HEK293 (cell line): ENCODE measurements at regions not wholly inside any gene's neighbourhood (a gene's known extent, or its start where the extent isn't known, plus 50 kb on each side); places are given as distances from the start of the nearest gene placed in this dataset.

Experiments
- CTCF ChIA-PET: fragments of 350-600 bp; formaldehyde crosslinking; extraction: SDS; loops from one replicate; lab custom pipeline; 2021; ENCODE audit warnings: antibody characterized with exemption; lab: Yijun Ruan, JAX
- POLR2A ChIA-PET: fragments of 300-600 bp; formaldehyde crosslinking; extraction: SDS; loops from one replicate; lab custom pipeline; 2020; ENCODE audit warnings: antibody characterized with exemption, inconsistent platforms; lab: Yijun Ruan, JAX
- H3K27ac ChIP-seq: fragments of 200-500 bp; sonication (Bioruptor generic); 2 replicates; pipeline ENCODE4 v1.5.1; 2014; ENCODE audit warnings: low read depth, low read length, control low read depth, inconsistent platforms; ENCODE audit errors: extremely low read depth
- H3K36me3 ChIP-seq, 2 experiments: fragments of 200-500 bp in 1 of 2; sonication (Bioruptor generic) in 1 of 2; 1 replicate in 1 of 2; 2 replicates in 1 of 2; pipeline ENCODE4 v1.5.1; 2014 to 2017; ENCODE audit warnings: inconsistent platforms in 2 of 2, low read length in 2 of 2; ENCODE audit not compliant: control insufficient read depth in 2 of 2, insufficient read depth in 1 of 2
- H3K4me1 ChIP-seq: fragments of 200-500 bp; sonication (Bioruptor generic); 2 replicates; pipeline ENCODE4 v1.5.1; 2014; ENCODE audit warnings: mild to moderate bottlenecking, low read length, inconsistent platforms; ENCODE audit not compliant: control insufficient read depth, insufficient read depth
- H3K4me3 ChIP-seq: 2 replicates; pipeline ENCODE4 v1.5.1; 2011; ENCODE audit warnings: low read depth, mild to moderate bottlenecking, control low read depth, low read length, moderate library complexity
- H3K9me3 ChIP-seq: fragments of 200-500 bp; sonication (Bioruptor generic); 2 replicates; pipeline ENCODE4 v1.5.1; 2014; ENCODE audit warnings: low read depth, low read length, inconsistent platforms; ENCODE audit not compliant: control insufficient read depth, insufficient read depth
- GLI4 ChIP-seq: fragments of 450-650 bp; formaldehyde crosslinking; IDR thresholded peaks from 2 replicates; pipeline ENCODE4 v1.5.1; 2016; ENCODE audit warnings: missing biosample characterization, missing genetic modification characterization
- HOXA7 ChIP-seq: sonication (generic); formaldehyde crosslinking; IDR thresholded peaks from 2 replicates; pipeline ENCODE4 v1.8.1; 2022; ENCODE audit warnings: missing genetic modification reagents, borderline replicate concordance
- PRDM1 ChIP-seq: fragments of 450-650 bp; formaldehyde crosslinking; IDR thresholded peaks from 2 replicates; pipeline ENCODE4; 2016; ENCODE audit warnings: missing biosample characterization, missing genetic modification characterization
- RBAK ChIP-seq: fragments of 450-650 bp; formaldehyde crosslinking; IDR thresholded peaks from 2 replicates; pipeline ENCODE4 v1.5.1; 2016; ENCODE audit warnings: missing biosample characterization, missing genetic modification characterization
- REPIN1 ChIP-seq: fragments of 450-650 bp; formaldehyde crosslinking; IDR thresholded peaks from 2 replicates; pipeline ENCODE4 v1.5.1; 2017; ENCODE audit warnings: missing biosample characterization, missing genetic modification characterization, low read depth
- SCRT1 ChIP-seq: fragments of 450-650 bp; formaldehyde crosslinking; IDR thresholded peaks from 2 replicates; pipeline ENCODE4 v1.5.1; 2016; ENCODE audit warnings: missing biosample characterization, missing genetic modification characterization, borderline replicate concordance
- YY1 ChIP-seq: fragments of 450-650 bp; formaldehyde crosslinking; IDR thresholded peaks from 2 replicates; pipeline ENCODE4 v1.5.1; 2018; ENCODE audit warnings: missing biosample characterization, missing genetic modification characterization
- ZBTB17 ChIP-seq: fragments of 450-650 bp; formaldehyde crosslinking; IDR thresholded peaks from 2 replicates; pipeline ENCODE4 v1.5.1; 2016; ENCODE audit warnings: missing biosample characterization, missing genetic modification characterization
- ZBTB8A ChIP-seq: fragments of 450-650 bp; formaldehyde crosslinking; IDR thresholded peaks from 2 replicates; pipeline ENCODE4 v1.5.1; 2016; ENCODE audit warnings: missing biosample characterization, missing genetic modification characterization
- ZFHX2 ChIP-seq: fragments of 450-650 bp; formaldehyde crosslinking; conservative IDR thresholded peaks from 2 replicates; pipeline ENCODE4 v1.5.1; 2016; ENCODE audit warnings: missing biosample characterization, missing genetic modification characterization
- ZFP41 ChIP-seq: fragments of 450-650 bp; formaldehyde crosslinking; IDR thresholded peaks from 2 replicates; pipeline ENCODE4 v1.5.1; 2016; ENCODE audit warnings: missing biosample characterization, missing genetic modification characterization, borderline replicate concordance
- ZNF155 ChIP-seq: fragments of 450-650 bp; formaldehyde crosslinking; IDR thresholded peaks from 2 replicates; pipeline ENCODE4 v1.5.1; 2016; ENCODE audit warnings: missing biosample characterization, missing genetic modification characterization
- ZNF2 ChIP-seq: fragments of 450-650 bp; formaldehyde crosslinking; IDR thresholded peaks from 2 replicates; pipeline ENCODE4 v1.5.1; 2016; ENCODE audit warnings: missing biosample characterization, missing genetic modification characterization
- ZNF292 ChIP-seq: fragments of 450-650 bp; formaldehyde crosslinking; IDR thresholded peaks from 2 replicates; pipeline ENCODE4 v1.5.1; 2016; ENCODE audit warnings: low read depth, missing biosample characterization, missing genetic modification characterization, borderline replicate concordance
- ZNF645 ChIP-seq: fragments of 450-650 bp; formaldehyde crosslinking; IDR thresholded peaks from 2 replicates; pipeline ENCODE4; 2016; ENCODE audit warnings: missing biosample characterization, missing genetic modification characterization
- ZNF776 ChIP-seq: fragments of 450-650 bp; formaldehyde crosslinking; IDR thresholded peaks from 2 replicates; pipeline ENCODE4 v1.5.0; 2017; ENCODE audit warnings: missing biosample characterization, missing genetic modification characterization, borderline replicate concordance
- TF ChIP-seq, protein P1 (sequence below): fragments of 450-650 bp; formaldehyde crosslinking; IDR thresholded peaks from 2 replicates; pipeline ENCODE4 v1.5.1; 2016; ENCODE audit warnings: missing biosample characterization, missing genetic modification characterization, borderline replicate concordance

GRCh38 chr14:39576736-39577135 is 144.5 kb upstream of the FBXO33 start:
- Histone ChIP-seq H3K9me3 (no peaks in the 10 kb centered on the region; the same call in 1 of the 2 replicates), H3K27ac (no peak overlapping the region), H3K36me3 (no peaks in the 10 kb centered on the region), H3K4me3 (no peak overlapping the region), H3K4me1 (no peaks in the 10 kb centered on the region)
- ChIA-PET CTCF (no interaction called here), POLR2A (no interaction called here)
- TF ChIP-seq ZNF2 (no peak), ZBTB8A (tag by site-specific recombination) (no peak), ZNF645 (tag by site-specific recombination) (no peak)
- TF ChIP-seq, protein P1, sequence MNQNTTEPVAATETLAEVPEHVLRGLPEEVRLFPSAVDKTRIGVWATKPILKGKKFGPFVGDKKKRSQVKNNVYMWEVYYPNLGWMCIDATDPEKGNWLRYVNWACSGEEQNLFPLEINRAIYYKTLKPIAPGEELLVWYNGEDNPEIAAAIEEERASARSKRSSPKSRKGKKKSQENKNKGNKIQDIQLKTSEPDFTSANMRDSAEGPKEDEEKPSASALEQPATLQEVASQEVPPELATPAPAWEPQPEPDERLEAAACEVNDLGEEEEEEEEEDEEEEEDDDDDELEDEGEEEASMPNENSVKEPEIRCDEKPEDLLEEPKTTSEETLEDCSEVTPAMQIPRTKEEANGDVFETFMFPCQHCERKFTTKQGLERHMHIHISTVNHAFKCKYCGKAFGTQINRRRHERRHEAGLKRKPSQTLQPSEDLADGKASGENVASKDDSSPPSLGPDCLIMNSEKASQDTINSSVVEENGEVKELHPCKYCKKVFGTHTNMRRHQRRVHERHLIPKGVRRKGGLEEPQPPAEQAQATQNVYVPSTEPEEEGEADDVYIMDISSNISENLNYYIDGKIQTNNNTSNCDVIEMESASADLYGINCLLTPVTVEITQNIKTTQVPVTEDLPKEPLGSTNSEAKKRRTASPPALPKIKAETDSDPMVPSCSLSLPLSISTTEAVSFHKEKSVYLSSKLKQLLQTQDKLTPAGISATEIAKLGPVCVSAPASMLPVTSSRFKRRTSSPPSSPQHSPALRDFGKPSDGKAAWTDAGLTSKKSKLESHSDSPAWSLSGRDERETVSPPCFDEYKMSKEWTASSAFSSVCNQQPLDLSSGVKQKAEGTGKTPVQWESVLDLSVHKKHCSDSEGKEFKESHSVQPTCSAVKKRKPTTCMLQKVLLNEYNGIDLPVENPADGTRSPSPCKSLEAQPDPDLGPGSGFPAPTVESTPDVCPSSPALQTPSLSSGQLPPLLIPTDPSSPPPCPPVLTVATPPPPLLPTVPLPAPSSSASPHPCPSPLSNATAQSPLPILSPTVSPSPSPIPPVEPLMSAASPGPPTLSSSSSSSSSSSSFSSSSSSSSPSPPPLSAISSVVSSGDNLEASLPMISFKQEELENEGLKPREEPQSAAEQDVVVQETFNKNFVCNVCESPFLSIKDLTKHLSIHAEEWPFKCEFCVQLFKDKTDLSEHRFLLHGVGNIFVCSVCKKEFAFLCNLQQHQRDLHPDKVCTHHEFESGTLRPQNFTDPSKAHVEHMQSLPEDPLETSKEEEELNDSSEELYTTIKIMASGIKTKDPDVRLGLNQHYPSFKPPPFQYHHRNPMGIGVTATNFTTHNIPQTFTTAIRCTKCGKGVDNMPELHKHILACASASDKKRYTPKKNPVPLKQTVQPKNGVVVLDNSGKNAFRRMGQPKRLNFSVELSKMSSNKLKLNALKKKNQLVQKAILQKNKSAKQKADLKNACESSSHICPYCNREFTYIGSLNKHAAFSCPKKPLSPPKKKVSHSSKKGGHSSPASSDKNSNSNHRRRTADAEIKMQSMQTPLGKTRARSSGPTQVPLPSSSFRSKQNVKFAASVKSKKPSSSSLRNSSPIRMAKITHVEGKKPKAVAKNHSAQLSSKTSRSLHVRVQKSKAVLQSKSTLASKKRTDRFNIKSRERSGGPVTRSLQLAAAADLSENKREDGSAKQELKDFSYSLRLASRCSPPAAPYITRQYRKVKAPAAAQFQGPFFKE: no peak

DNA sequence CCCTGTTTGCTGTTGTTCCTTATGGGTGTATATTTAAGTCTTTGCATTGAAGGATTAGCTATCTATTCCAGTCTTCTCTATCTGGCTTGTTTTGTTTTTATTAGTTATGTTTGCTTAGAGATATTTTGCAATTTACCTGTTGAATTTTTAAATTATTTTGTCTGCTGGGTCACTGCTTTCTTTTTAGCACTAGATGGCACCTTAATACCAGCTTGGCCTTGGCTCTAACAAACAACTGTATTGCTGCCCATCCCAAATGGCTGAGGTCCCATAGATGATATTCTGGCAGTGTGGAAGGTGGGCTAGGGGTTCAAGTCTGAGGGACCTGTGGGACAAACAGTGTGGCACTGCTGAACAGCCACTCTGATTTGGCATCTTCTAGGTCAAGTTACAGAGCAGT is 144.0 kb upstream of the FBXO33 start:
- ChIA-PET CTCF (no interaction called here), POLR2A (no interaction called here)
- H3K36me3 ChIP-seq: no peaks in the 10 kb centered on the region
- no peaks in the 10 kb centered on the region; the same call in 1 of the 2 replicates for H3K9me3 ChIP-seq
- no peaks in the 10 kb centered on the region for H3K4me1 ChIP-seq
- no peak overlapping the region for H3K27ac ChIP-seq
- no peak overlapping the region for H3K4me3 ChIP-seq
- no peak for TF ChIP-seq GLI4
- TF ChIP-seq SCRT1 (tag by site-specific recombination): no peak

- no peak overlapping the region for H3K4me3 ChIP-seq
- ChIA-PET CTCF (no interaction called here), POLR2A (no interaction called here)
- no peaks in the 10 kb centered on the region for H3K9me3 ChIP-seq
- no peak for TF ChIP-seq ZFHX2 (tag by site-specific recombination)
- no peak for TF ChIP-seq ZFP41 (tag by site-specific recombination)
- TF ChIP-seq HOXA7: no peak
- no peak for TF ChIP-seq REPIN1 (tag by site-specific recombination)
- TF ChIP-seq ZNF292: no peak
- TF ChIP-seq RBAK (tag by site-specific recombination): no peak
- TF ChIP-seq ZNF776 (tag by site-specific recombination): no peak
- no peak for TF ChIP-seq ZBTB17 (tag by site-specific recombination)
- no peak for TF ChIP-seq ZNF155
- no peak for TF ChIP-seq YY1 (tag by site-specific recombination)
- TF ChIP-seq PRDM1 (tag by site-specific recombination): no peak
- H3K36me3 ChIP-seq: no peaks in the 10 kb centered on the region
- no peak overlapping the region for H3K27ac ChIP-seq
- H3K4me1 ChIP-seq: no peaks in the 10 kb centered on the region
Observed at GRCh38 chr14:39568809-39569538, 136.7 kb upstream of the FBXO33 start.
